ENCODE measurements at regions not wholly inside any gene's neighbourhood (a gene's known extent, or its start where the extent isn't known, plus 50 kb on each side); places are given as distances from the start of the nearest gene placed in this dataset.

DNA sequence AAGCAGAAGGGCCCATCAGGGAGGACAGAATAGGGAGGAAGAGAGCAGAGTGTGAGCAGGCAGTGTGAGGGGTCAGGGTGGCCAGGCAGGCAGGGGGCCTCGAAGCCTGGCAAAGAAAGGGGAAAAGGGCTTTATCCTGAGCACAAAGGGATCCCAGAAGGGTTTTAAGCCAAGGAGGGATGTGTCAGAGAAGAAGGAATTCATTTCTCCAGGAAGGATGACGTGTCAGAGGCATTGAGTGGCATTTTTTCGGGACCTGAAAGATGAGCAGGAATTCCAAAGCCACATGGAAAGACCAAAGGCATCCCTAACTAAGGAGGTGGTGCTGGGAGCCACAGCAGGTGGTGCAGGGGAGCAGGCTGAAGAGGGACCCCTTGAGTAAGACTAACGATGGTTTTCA, 132.1 kb downstream of the DICER1 start:
- H3K9me3 ChIP-seq, result no peaks in the 10 kb centered on the region
- H3K36me3 ChIP-seq, result no peaks in the 10 kb centered on the region
- ATAC-seq (no peak), DNase-seq (no peak)
- H3K27me3 ChIP-seq, result no peaks in the 10 kb centered on the region
- no peak overlapping the region for H3K27ac ChIP-seq
- H3K4me3 ChIP-seq, result no peak overlapping the region
- TF ChIP-seq, protein P1, sequence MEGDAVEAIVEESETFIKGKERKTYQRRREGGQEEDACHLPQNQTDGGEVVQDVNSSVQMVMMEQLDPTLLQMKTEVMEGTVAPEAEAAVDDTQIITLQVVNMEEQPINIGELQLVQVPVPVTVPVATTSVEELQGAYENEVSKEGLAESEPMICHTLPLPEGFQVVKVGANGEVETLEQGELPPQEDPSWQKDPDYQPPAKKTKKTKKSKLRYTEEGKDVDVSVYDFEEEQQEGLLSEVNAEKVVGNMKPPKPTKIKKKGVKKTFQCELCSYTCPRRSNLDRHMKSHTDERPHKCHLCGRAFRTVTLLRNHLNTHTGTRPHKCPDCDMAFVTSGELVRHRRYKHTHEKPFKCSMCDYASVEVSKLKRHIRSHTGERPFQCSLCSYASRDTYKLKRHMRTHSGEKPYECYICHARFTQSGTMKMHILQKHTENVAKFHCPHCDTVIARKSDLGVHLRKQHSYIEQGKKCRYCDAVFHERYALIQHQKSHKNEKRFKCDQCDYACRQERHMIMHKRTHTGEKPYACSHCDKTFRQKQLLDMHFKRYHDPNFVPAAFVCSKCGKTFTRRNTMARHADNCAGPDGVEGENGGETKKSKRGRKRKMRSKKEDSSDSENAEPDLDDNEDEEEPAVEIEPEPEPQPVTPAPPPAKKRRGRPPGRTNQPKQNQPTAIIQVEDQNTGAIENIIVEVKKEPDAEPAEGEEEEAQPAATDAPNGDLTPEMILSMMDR (IDR thresholded peaks at IDR 0.05), result no peak
- TF ChIP-seq POLR2A (IDR thresholded peaks at IDR 0.05), result no peak
- 34% methylated on average over 4 of the region's 4 CpGs for WGBS (ENCODE audit: insufficient coverage, low coverage, low lambda C conversion rate, missing lambda C conversion rate)
- intact Hi-C loops (cut with DNase I), result no loop called here
- H3K4me1 ChIP-seq, result no peaks in the 10 kb centered on the region

DNA sequence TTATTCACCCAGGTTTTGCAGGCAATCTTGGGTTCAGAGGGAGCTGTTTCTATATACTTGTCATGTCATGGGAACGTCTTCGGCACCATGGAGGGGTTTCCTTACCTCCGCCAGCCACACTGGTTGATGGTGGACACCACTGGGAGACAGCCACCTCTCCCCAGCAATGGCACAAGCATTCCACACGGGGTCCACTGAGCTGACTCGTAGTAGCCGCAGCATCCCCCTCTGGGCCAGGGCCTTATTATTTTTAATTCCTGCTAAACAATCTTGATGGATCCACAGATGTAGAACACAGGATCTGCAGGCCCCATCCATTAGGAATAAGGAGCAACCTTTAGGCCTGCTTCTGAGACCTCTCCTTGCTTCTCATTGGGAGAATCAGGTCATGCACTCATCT, 132.9 kb downstream of the DICER1 start:
- Histone ChIP-seq H3K27me3 (no peaks in the 10 kb centered on the region), H3K9me3 (no peaks in the 10 kb centered on the region), H3K36me3 (no peaks in the 10 kb centered on the region), H3K27ac (no peak overlapping the region), H3K4me1 (no peaks in the 10 kb centered on the region), H3K4me3 (no peak overlapping the region)
- no peak for ATAC-seq
- no peak for DNase-seq
- TF ChIP-seq, protein P1 (IDR thresholded peaks at IDR 0.05), result no peak
- TF ChIP-seq POLR2A (IDR thresholded peaks at IDR 0.05), result no peak
- intact Hi-C loops (cut with DNase I), result no loop called here
- 40% methylated on average over 2 of the region's 6 CpGs for WGBS (ENCODE audit: insufficient coverage, low coverage, low lambda C conversion rate, missing lambda C conversion rate)

DNA sequence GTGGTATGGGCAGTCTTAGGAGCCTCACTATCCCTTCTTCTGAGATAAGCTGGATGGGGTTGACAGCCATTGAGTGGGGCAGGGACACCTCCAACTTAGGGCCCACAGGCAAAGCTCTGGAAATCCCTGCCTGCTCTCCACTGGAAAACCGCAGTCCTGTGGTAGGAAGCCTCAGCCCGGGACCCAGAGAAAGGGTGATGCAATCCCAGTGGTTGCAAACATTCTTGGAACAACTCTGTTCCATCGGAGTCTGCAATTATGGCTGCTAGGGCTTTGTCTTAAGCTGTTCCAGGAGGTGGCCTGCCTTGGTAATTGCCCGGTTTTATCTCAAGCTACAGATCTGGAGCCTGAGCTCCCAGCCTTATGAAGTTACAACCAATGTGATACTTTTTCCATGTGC, 133.4 kb downstream of the DICER1 start:
- no peak for ATAC-seq
- Histone ChIP-seq H3K4me3 (no peak overlapping the region), H3K27ac (no peak overlapping the region), H3K36me3 (no peaks in the 10 kb centered on the region), H3K4me1 (no peaks in the 10 kb centered on the region), H3K27me3 (no peaks in the 10 kb centered on the region), H3K9me3 (no peaks in the 10 kb centered on the region)
- intact Hi-C loops (cut with DNase I), result no loop called here
- WGBS (ENCODE audit: insufficient coverage, low coverage, low lambda C conversion rate, missing lambda C conversion rate), result no CpG with 5 or more reads among the region's 4 CpGs
- DNase-seq, result no peak
- TF ChIP-seq, protein P1 (IDR thresholded peaks at IDR 0.05), result no peak
- no peak for TF ChIP-seq POLR2A (IDR thresholded peaks at IDR 0.05)

DNA sequence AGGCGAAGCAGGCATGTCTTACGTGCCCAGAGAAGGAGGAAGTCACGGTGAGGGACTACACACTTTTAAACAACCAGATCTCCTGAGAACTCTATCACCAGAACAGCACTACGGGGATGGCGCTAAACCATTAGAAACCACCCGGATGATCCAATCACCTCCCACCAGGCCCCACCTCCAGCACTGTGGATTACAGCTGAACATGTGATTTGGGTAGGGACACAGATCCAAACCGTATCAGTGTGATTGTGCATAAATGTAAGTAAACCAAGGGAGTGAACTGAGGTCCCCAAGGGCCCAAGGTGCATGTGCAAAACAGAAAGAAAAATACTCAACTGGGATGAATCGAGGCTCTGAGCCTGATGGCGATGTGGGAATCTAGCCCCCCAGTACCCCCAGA, 134.2 kb downstream of the DICER1 start:
- Histone ChIP-seq H3K4me3 (no peak overlapping the region), H3K4me1 (no peaks in the 10 kb centered on the region), H3K27me3 (no peaks in the 10 kb centered on the region), H3K36me3 (no peaks in the 10 kb centered on the region), H3K9me3 (no peaks in the 10 kb centered on the region), H3K27ac (no peak overlapping the region)
- intact Hi-C loops (cut with DNase I), result no loop called here
- no peak for DNase-seq
- 64% methylated on average over 8 of the region's 9 CpGs for WGBS (ENCODE audit: insufficient coverage, low coverage, low lambda C conversion rate, missing lambda C conversion rate)
- no peak for ATAC-seq
- TF ChIP-seq, protein P1 (IDR thresholded peaks at IDR 0.05), result no peak
- TF ChIP-seq POLR2A (IDR thresholded peaks at IDR 0.05), result no peak

DNA sequence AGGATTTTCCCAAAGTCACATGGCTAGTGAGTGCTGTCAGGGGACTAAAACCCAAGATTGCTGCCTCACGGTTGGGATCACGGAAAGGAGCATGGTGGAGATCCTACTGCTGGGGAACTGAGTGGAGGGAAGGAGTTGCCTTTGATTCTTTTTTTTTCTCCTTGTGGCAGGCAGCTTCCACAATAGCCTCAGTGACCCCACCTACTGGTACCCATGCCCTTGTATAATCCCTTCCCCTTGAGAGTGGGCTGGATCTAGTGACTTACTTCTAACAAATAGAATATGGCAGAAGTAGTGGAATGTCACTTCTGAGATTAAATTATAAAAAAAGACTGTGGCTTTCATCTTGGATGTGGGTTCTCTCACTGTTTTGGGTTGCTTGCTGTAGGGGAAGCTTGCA, 135.7 kb downstream of the DICER1 start:
- 85% methylated on average over 2 of the region's 2 CpGs for WGBS (ENCODE audit: insufficient coverage, low coverage, low lambda C conversion rate, missing lambda C conversion rate)
- no peaks in the 10 kb centered on the region for H3K9me3 ChIP-seq
- H3K27ac ChIP-seq, result no peak overlapping the region
- no peaks in the 10 kb centered on the region for H3K36me3 ChIP-seq
- no peaks in the 10 kb centered on the region for H3K27me3 ChIP-seq
- intact Hi-C loops (cut with DNase I), result no loop called here
- no peaks in the 10 kb centered on the region for H3K4me1 ChIP-seq
- DNase-seq (no peak), ATAC-seq (no peak)
- H3K4me3 ChIP-seq, result no peak overlapping the region
- no peak for TF ChIP-seq POLR2A (IDR thresholded peaks at IDR 0.05)
- TF ChIP-seq, protein P1 (IDR thresholded peaks at IDR 0.05), result no peak

All from right lobe of liver (tissue), 6 donors.